22Rv1 (cell line): ENCODE measurements at regions not wholly inside any gene's neighbourhood (a gene's known extent, or its start where the extent isn't known, plus 50 kb on each side); places are given as distances from the start of the nearest gene placed in this dataset.

Experiments used
- ZFX ChIP-seq: fragments of 450-650 bp; IDR thresholded peaks from 2 replicates; pipeline ENCODE4 v1.6.1; 2017; ENCODE audit warnings: antibody characterized with exemption, borderline replicate concordance
- TF ChIP-seq, protein P1 (sequence below): fragments of 450-650 bp; IDR thresholded peaks from 2 replicates; pipeline ENCODE4 v1.5.1; 2017; ENCODE audit warnings: mild to moderate bottlenecking

GRCh38 chr20:50298554-50299324 lies 108.1 kb downstream of the CEBPB start:
- TF ChIP-seq, protein P1, sequence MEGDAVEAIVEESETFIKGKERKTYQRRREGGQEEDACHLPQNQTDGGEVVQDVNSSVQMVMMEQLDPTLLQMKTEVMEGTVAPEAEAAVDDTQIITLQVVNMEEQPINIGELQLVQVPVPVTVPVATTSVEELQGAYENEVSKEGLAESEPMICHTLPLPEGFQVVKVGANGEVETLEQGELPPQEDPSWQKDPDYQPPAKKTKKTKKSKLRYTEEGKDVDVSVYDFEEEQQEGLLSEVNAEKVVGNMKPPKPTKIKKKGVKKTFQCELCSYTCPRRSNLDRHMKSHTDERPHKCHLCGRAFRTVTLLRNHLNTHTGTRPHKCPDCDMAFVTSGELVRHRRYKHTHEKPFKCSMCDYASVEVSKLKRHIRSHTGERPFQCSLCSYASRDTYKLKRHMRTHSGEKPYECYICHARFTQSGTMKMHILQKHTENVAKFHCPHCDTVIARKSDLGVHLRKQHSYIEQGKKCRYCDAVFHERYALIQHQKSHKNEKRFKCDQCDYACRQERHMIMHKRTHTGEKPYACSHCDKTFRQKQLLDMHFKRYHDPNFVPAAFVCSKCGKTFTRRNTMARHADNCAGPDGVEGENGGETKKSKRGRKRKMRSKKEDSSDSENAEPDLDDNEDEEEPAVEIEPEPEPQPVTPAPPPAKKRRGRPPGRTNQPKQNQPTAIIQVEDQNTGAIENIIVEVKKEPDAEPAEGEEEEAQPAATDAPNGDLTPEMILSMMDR: no peak
- no peak for TF ChIP-seq ZFX
